Vagina (tissue), 2 donors: ENCODE measurements at regions not wholly inside any gene's neighbourhood (a gene's known extent, or its start where the extent isn't known, plus 50 kb on each side); places are given as distances from the start of the nearest gene placed in this dataset.
"Not testable (repeated sequence)": the region's sequence is repeated elsewhere in the genome, so short reads cannot be mapped to it uniquely, and the experiment has no call there.

ENCODE experiments used
- DNase-seq, 2 donors: peaks; one replicate each; pipeline ENCODE4 v3.0.0-alpha.2; 2017; ENCODE audit errors: extremely low spot score in 2 of 2
- H3K27ac ChIP-seq: fragments of 200-600 bp; sonication (generic); one replicate; pipeline ENCODE4 v1.5.1; 2019
- H3K27me3 ChIP-seq: fragments of 200-600 bp; sonication (generic); one replicate; pipeline ENCODE4 v1.5.1; 2019
- H3K36me3 ChIP-seq, 2 donors: fragments of 200-600 bp; sonication (generic); one replicate each; pipeline ENCODE4 v1.5.1; 2017 to 2019
- H3K4me1 ChIP-seq: fragments of 200-600 bp; sonication (generic); one replicate; pipeline ENCODE4 v1.5.1; 2019
- H3K4me3 ChIP-seq, 2 donors: fragments of 200-600 bp; sonication (generic); 1 replicate in 1 of 2; 2 replicates in 1 of 2; pipeline ENCODE4 v1.5.1; 2016 to 2019
- H3K9me3 ChIP-seq: fragments of 200-600 bp; sonication (generic); one replicate; pipeline ENCODE4 v1.5.1; 2019
- POLR2A ChIP-seq, 2 donors: fragments of 450-650 bp; IDR thresholded peaks; one replicate each; pipeline ENCODE4 v1.6.1; 2017; ENCODE audit warnings: antibody characterized with exemption in 2 of 2, mild to moderate bottlenecking in 2 of 2, moderate library complexity in 2 of 2
- POLR2AphosphoS5 ChIP-seq, 2 donors: sonication (generic); formaldehyde crosslinking; IDR thresholded peaks; one replicate each; pipeline ENCODE4 v1.9.0; 2017; ENCODE audit warnings: antibody characterized with exemption in 2 of 2, mild to moderate bottlenecking in 2 of 2, low read depth in 1 of 2; ENCODE audit not compliant: insufficient read depth in 1 of 2
- intact Hi-C: fragments of 100-400 bp; cut with DNase I; formaldehyde crosslinking; loops from one replicate; pipeline ENCODE4 v1.15.1; 2023
- TF ChIP-seq, protein P1 (sequence below), 3 experiments: fragments of 450-650 bp in 2 of 3; fragments of 200-600 bp in 1 of 3; sonication (generic) in 1 of 3; IDR thresholded peaks; one replicate each; pipeline ENCODE4 v1.5.1; 2017 to 2019; ENCODE audit warnings: antibody characterized with exemption in 3 of 3, mild to moderate bottlenecking in 2 of 3, moderate library complexity in 2 of 3

DNA sequence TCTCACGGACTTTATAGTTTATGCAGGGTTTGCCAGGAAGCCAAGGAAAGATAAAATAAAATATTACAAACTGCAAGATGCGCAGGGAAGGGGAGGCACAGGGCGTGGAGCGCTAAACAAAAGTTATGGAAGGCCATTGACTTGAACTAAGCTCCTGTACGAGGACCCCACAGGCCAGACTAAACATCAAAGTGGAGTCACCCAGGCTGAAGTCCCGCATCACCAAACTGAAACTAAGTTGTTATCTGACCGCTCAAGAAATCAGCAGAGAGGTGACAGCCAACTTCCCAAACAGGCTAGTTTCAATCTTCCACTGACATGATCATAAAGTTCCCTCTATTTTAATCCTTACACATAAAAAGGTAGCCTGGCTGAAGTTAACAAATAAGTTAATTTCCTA is 90.5 kb upstream of the YWHAQ start:
- Histone ChIP-seq H3K27me3 (no peaks in the 10 kb centered on the region), H3K36me3 (no peaks in the 10 kb centered on the region), H3K4me3 (no peak overlapping the region), H3K27ac (no peak overlapping the region), H3K9me3 (no peaks in the 10 kb centered on the region), H3K4me1 (no peaks in the 10 kb centered on the region)
- TF ChIP-seq POLR2AphosphoS5 (IDR thresholded peaks at IDR 0.05; ENCODE audit: insufficient read depth in 1 of 2, low read depth in 1 of 2) (no peak), POLR2A (IDR thresholded peaks at IDR 0.05) (no peak)
- TF ChIP-seq, protein P1, sequence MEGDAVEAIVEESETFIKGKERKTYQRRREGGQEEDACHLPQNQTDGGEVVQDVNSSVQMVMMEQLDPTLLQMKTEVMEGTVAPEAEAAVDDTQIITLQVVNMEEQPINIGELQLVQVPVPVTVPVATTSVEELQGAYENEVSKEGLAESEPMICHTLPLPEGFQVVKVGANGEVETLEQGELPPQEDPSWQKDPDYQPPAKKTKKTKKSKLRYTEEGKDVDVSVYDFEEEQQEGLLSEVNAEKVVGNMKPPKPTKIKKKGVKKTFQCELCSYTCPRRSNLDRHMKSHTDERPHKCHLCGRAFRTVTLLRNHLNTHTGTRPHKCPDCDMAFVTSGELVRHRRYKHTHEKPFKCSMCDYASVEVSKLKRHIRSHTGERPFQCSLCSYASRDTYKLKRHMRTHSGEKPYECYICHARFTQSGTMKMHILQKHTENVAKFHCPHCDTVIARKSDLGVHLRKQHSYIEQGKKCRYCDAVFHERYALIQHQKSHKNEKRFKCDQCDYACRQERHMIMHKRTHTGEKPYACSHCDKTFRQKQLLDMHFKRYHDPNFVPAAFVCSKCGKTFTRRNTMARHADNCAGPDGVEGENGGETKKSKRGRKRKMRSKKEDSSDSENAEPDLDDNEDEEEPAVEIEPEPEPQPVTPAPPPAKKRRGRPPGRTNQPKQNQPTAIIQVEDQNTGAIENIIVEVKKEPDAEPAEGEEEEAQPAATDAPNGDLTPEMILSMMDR (IDR thresholded peaks at IDR 0.05) = no peak
- intact Hi-C loops = no loop called here
- DNase-seq = no peak

DNA sequence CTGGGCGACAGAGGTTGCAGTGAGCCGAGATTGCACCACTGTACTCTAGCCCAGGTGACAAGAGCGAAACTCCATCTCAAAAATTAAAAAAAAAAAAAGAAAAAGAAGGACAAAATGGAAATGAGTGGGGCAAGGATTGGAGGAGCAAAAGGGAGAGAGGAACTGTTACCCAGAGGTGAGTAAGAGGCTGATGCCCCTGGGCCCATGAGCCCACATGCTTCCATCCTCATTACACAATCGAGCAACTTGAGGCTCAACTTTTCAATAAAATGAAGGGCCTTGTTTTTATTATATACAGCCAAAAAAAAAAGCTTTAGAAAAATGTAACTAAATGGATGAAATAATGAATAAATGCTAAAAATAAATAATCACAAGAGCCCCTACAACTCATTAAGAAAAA is 91.7 kb upstream of the YWHAQ start:
- Histone ChIP-seq H3K27me3 (no peaks in the 10 kb centered on the region), H3K4me3 (no peak overlapping the region), H3K4me1 (no peaks in the 10 kb centered on the region), H3K36me3 (no peaks in the 10 kb centered on the region), H3K9me3 (no peaks in the 10 kb centered on the region), H3K27ac (no peak overlapping the region)
- no peak for DNase-seq
- intact Hi-C loops = no loop called here
- TF ChIP-seq POLR2AphosphoS5 (IDR thresholded peaks at IDR 0.05; ENCODE audit: insufficient read depth in 1 of 2, low read depth in 1 of 2) (no peak), POLR2A (IDR thresholded peaks at IDR 0.05) (no peak)

DNA sequence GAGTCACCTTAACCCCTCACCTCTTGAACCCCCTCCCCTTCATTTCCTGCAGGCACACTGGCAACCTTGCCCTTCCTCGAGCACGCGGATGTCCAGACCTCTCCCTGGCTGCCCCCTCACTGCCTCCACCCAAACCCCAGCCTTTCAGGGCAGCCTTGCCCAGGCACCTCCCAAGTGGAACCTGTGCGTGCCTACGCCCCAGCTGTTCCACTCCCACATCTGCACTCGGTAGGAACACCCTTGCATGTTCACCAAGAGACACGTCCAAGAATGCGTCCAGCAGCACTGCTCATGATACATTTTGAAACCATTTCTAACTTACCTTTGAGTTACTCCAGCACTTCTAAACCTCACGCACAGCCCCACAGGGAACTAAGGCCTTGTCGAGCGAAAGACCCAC is 93.8 kb upstream of the YWHAQ start:
- intact Hi-C loops = no loop called here
- Histone ChIP-seq H3K27ac (no peak overlapping the region), H3K27me3 (no peaks in the 10 kb centered on the region), H3K4me1 (no peaks in the 10 kb centered on the region), H3K9me3 (no peaks in the 10 kb centered on the region), H3K4me3 (no peak overlapping the region), H3K36me3 (no peaks in the 10 kb centered on the region)
- no peak for DNase-seq
- TF ChIP-seq POLR2AphosphoS5 (IDR thresholded peaks at IDR 0.05; ENCODE audit: insufficient read depth in 1 of 2, low read depth in 1 of 2) = no peak
- TF ChIP-seq POLR2A (IDR thresholded peaks at IDR 0.05) = no peak
- TF ChIP-seq, protein P1 (IDR thresholded peaks at IDR 0.05) = no peak

DNA sequence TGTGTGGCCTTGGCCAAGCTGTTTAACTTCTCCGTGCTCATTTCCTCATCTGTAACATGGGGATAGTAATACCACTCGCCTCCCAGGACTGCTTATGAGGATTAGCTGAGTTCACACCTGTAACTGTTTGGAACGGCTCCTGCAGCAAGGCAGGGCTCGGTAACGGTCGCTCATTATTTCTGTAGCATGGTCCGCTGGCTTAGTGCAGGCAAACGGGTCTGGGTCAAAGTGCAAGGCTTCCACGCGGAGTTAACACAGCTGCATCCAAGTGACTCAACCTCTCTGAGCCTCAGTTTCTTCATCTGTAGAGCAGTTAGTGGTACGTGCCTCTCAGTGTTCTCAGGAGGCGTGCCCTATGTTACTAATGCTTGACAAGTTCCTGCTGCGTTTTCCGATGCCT is 94.3 kb upstream of the YWHAQ start:
- H3K4me1 ChIP-seq = no peaks in the 10 kb centered on the region
- intact Hi-C loops = no loop called here
- DNase-seq = no peak
- TF ChIP-seq POLR2A (IDR thresholded peaks at IDR 0.05) (no peak), POLR2AphosphoS5 (IDR thresholded peaks at IDR 0.05; ENCODE audit: insufficient read depth in 1 of 2, low read depth in 1 of 2) (no peak)
- TF ChIP-seq, protein P1 (IDR thresholded peaks at IDR 0.05) = no peak
- H3K36me3 ChIP-seq = no peaks in the 10 kb centered on the region
- H3K27ac ChIP-seq = no peak overlapping the region
- no peak overlapping the region for H3K4me3 ChIP-seq
- H3K9me3 ChIP-seq = no peaks in the 10 kb centered on the region
- no peaks in the 10 kb centered on the region for H3K27me3 ChIP-seq

DNA sequence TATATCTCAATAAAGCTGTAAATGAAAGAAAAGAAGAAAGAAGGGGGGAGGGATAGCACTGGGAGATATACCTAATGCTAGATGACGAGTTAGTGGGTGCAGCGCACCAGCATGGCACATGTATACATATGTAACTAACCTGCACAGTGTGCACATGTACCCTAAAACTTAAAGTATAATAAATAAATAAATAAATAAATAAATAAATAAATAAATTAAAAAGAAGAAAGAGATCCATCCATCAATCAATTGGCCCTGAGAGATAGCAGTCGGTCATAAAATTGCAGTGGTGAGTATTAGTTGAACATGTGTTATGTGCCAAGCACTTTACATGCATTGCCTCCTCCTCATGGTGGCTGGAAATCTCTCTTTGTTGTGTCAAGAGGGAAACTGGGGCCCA is 95.2 kb upstream of the YWHAQ start:
- intact Hi-C loops, H3K4me1 ChIP-seq, H3K36me3 ChIP-seq, H3K27ac ChIP-seq, DNase-seq, H3K4me3 ChIP-seq, H3K27me3 ChIP-seq, H3K9me3 ChIP-seq: not testable (repeated sequence)

DNA sequence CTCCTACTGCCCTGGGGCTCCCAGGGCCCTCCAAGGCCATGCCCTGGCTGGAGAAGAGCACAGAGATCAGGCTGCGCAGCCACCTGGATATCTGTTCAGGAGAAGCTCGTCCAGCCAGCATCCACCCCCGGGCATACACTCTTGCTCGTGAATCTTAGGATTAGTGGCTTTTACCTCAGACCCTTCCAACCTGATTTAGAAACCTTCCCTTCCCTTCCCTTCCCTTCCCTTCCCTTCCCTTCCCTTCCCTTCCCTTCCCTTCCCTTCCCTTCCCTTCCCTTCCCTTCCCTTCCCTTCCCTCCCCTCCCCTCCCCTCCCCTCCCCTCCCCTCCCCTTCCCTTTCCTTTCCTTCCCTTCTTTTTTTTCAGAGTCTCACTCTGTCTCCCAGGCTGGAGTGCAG is 99.7 kb upstream of the YWHAQ start:
- H3K4me3 ChIP-seq, H3K9me3 ChIP-seq, intact Hi-C loops, H3K4me1 ChIP-seq, H3K36me3 ChIP-seq, DNase-seq, H3K27ac ChIP-seq, H3K27me3 ChIP-seq: not testable (repeated sequence)

DNA sequence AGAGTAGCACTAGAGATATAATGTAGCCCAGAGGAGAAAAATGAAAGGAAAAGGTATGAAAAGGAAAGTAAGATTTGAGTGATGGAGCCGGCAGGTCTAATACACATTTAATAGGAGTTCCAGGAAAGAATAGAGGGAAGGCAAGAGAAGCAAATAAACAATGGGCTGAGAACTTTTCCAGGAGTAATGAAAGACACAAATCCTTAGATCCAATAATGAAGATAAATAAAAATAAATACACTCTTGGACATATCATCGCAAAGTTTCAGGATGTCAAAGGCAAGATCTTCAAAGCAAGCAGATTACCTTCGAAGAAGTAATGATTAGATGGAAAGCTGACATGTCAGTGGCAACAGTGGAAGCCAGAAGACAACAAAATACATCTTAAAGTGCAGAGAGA is 102.0 kb upstream of the YWHAQ start:
- H3K36me3 ChIP-seq = no peaks in the 10 kb centered on the region
- no peak overlapping the region for H3K27ac ChIP-seq
- H3K9me3 ChIP-seq = no peaks in the 10 kb centered on the region
- no peak overlapping the region for H3K4me3 ChIP-seq
- no peaks in the 10 kb centered on the region for H3K4me1 ChIP-seq
- H3K27me3 ChIP-seq = no peaks in the 10 kb centered on the region
- TF ChIP-seq POLR2AphosphoS5 (IDR thresholded peaks at IDR 0.05; ENCODE audit: insufficient read depth in 1 of 2, low read depth in 1 of 2) (no peak), POLR2A (IDR thresholded peaks at IDR 0.05) (no peak)
- TF ChIP-seq, protein P1 (IDR thresholded peaks at IDR 0.05) = no peak
- intact Hi-C loops = no loop called here
- no peak for DNase-seq
